A549 (cell line): ENCODE measurements at regions not wholly inside any gene's neighbourhood (a gene's known extent, or its start where the extent isn't known, plus 50 kb on each side); places are given as distances from the start of the nearest gene placed in this dataset.
"Not testable (repeated sequence)": the region's sequence is repeated elsewhere in the genome, so short reads cannot be mapped to it uniquely, and the experiment has no call there.

Experiments used
- ATAC-seq, 2 experiments: fragments of 200-7000 bp in 1 of 2; fragments of >200 bp in 1 of 2; cut with Nextera tagmentation in 1 of 2; cut with Tn5 transposase in 1 of 2; 3 replicates each; pipeline versions ENCODE4 v1.8.0 to v1.9.1; 2018 to 2020; ENCODE audit warnings: mild to moderate bottlenecking in 1 of 2, moderate library complexity in 1 of 2
- CTCF ChIA-PET: fragments of 300-600 bp; sonication (Branson Sonifier 250); formaldehyde crosslinking; extraction: SDS; loops from one replicate; lab custom pipeline; 2021; ENCODE audit warnings: antibody characterized with exemption, inconsistent platforms; lab: Yijun Ruan, JAX
- POLR2A ChIA-PET: fragments of 350-600 bp; formaldehyde crosslinking; extraction: SDS; loops from one replicate; lab custom pipeline; 2021; ENCODE audit warnings: antibody characterized with exemption, inconsistent platforms; lab: Yijun Ruan, JAX
- DNase-seq, 2 experiments: peaks; one replicate each; pipeline versions ENCODE4 v3.0.0 to v3.0.0-alpha.2; 2011 to 2016; ENCODE audit warnings: low read depth in 1 of 2, low spot score in 1 of 2
- FAIRE-seq: peaks from 2 replicates; lab custom pipeline; 2011; peaks lifted over from hg19 to GRCh38; lab: Jason Lieb, UNC
- H3K27ac ChIP-seq, 2 experiments: fragments of >200 bp; sonication (Bioruptor Twin); formaldehyde crosslinking; 3 replicates each; pipeline ENCODE4 v1.5.1; 2016 to 2017
- H3K4me1 ChIP-seq: fragments of >200 bp; sonication (Bioruptor Twin); formaldehyde crosslinking; 3 replicates; pipeline ENCODE4 v1.6.1; 2016
- H3K4me2 ChIP-seq: fragments of >200 bp; sonication (Bioruptor Twin); formaldehyde crosslinking; 3 replicates; pipeline ENCODE4 v1.6.1; 2016
- H3K4me3 ChIP-seq: fragments of >200 bp; sonication (Bioruptor Twin); formaldehyde crosslinking; 3 replicates; pipeline ENCODE4 v1.5.1; 2016
- H3K9me3 ChIP-seq: fragments of >200 bp; sonication (Bioruptor Twin); formaldehyde crosslinking; 3 replicates; pipeline ENCODE4 v1.6.1; 2016
- CHD2 ChIP-seq: fragments of 150-350 bp; IDR thresholded peaks from 2 replicates; pipeline ENCODE4 v1.6.1; 2014; ENCODE audit warnings: low read length; ENCODE audit not compliant: partially characterized antibody
- ELK1 ChIP-seq: fragments of 150-350 bp; IDR thresholded peaks from 2 replicates; pipeline ENCODE4 v1.6.1; 2014; ENCODE audit warnings: low read depth, mild to moderate bottlenecking, low read length
- FOSB ChIP-seq: fragments of 250-450 bp; sonication (Bioruptor Pico); IDR thresholded peaks from 2 replicates; pipeline ENCODE4 v1.5.0; 2020; ENCODE audit warnings: mild to moderate bottlenecking, moderate library complexity
- FOXS1 ChIP-seq: fragments of 250-450 bp; sonication (Bioruptor Pico); IDR thresholded peaks from 2 replicates; pipeline ENCODE4 v1.5.0; 2020; ENCODE audit warnings: mild to moderate bottlenecking, moderate library complexity
- GATA3 ChIP-seq: IDR thresholded peaks from 2 replicates; pipeline ENCODE4 v1.6.1; 2012; ENCODE audit warnings: borderline replicate concordance
- HOXB13 ChIP-seq: fragments of 250-450 bp; sonication (Bioruptor Pico); IDR thresholded peaks from 2 replicates; pipeline ENCODE4 v1.5.0; 2020; ENCODE audit warnings: low read depth, mild to moderate bottlenecking, moderate library complexity
- KDM5A ChIP-seq: fragments of 200-600 bp; sonication (generic); IDR thresholded peaks from 2 replicates; pipeline ENCODE4 v1.6.1; 2016; ENCODE audit warnings: antibody characterized with exemption, mild to moderate bottlenecking
- MYC ChIP-seq: IDR thresholded peaks from 2 replicates; pipeline ENCODE4 v1.6.1; 2012; ENCODE audit warnings: mild to moderate bottlenecking, inconsistent platforms, low read length, improper control_type of control experiment, borderline replicate concordance
- NFE2L2 ChIP-seq: fragments of 150-350 bp; conservative IDR thresholded peaks from 2 replicates; pipeline ENCODE4 v1.6.1; 2014; ENCODE audit warnings: low read length
- NR3C1 ChIP-seq: fragments of >200 bp; sonication (Bioruptor Twin); formaldehyde crosslinking; IDR thresholded peaks from 3 replicates; pipeline ENCODE4 v1.6.1; 2017
- PHF8 ChIP-seq: fragments of 200-600 bp; sonication (generic); IDR thresholded peaks from 2 replicates; pipeline ENCODE4 v1.6.1; 2016; ENCODE audit warnings: low read depth, mild to moderate bottlenecking, antibody characterized with exemption, moderate library complexity, borderline replicate concordance
- RAD21 ChIP-seq, 2 experiments: fragments of >200 bp in 1 of 2; sonication (Bioruptor Twin) in 1 of 2; formaldehyde crosslinking in 1 of 2; IDR thresholded peaks in 1 of 2; conservative IDR thresholded peaks in 1 of 2; 2 replicates in 1 of 2; 3 replicates in 1 of 2; pipeline ENCODE4 v1.6.1; 2012 to 2018; ENCODE audit warnings: inconsistent platforms in 1 of 2
- RARB ChIP-seq: fragments of 250-450 bp; sonication (Bioruptor Pico); IDR thresholded peaks from 2 replicates; pipeline ENCODE4 v1.8.0; 2021; ENCODE audit warnings: mild to moderate bottlenecking, moderate library complexity
- TFCP2L1 ChIP-seq: fragments of 250-450 bp; sonication (Bioruptor Pico); IDR thresholded peaks from 2 replicates; pipeline ENCODE4 v1.5.0; 2021; ENCODE audit warnings: mild to moderate bottlenecking
- USF2 ChIP-seq: fragments of 450-650 bp; IDR thresholded peaks from 2 replicates; pipeline ENCODE4 v1.6.1; 2014; ENCODE audit warnings: antibody characterized with exemption
- ZC3H11A ChIP-seq: fragments of 450-650 bp; IDR thresholded peaks from 2 replicates; pipeline ENCODE4 v1.6.1; 2014; ENCODE audit warnings: antibody characterized with exemption, mild to moderate bottlenecking
- WGBS: methylation state at CpG from one replicate; pipeline ENCODE4 v1.1.6; 2017; ENCODE audit errors: missing lambda C conversion rate; 5-methylcytosine and 5-hydroxymethylcytosine counted together
- TF ChIP-seq, protein P1 (sequence below): fragments of 200-600 bp; sonication (generic); IDR thresholded peaks from 2 replicates; pipeline ENCODE4 v1.6.1; 2016; ENCODE audit warnings: antibody characterized with exemption, mild to moderate bottlenecking, moderate library complexity
- TF ChIP-seq, protein P2 (sequence below): IDR thresholded peaks from 2 replicates; pipeline ENCODE4 v1.6.1; 2012
- TF ChIP-seq, protein P3 (sequence below): fragments of 250-450 bp; sonication (Bioruptor Pico); IDR thresholded peaks from 2 replicates; pipeline ENCODE4 v1.5.0; 2020; ENCODE audit warnings: low read depth, mild to moderate bottlenecking, moderate library complexity
- TF ChIP-seq, protein P4 (sequence below): fragments of >200 bp; sonication (Bioruptor Twin); formaldehyde crosslinking; IDR thresholded peaks from 2 replicates; pipeline ENCODE4 v1.6.1; 2016

DNA sequence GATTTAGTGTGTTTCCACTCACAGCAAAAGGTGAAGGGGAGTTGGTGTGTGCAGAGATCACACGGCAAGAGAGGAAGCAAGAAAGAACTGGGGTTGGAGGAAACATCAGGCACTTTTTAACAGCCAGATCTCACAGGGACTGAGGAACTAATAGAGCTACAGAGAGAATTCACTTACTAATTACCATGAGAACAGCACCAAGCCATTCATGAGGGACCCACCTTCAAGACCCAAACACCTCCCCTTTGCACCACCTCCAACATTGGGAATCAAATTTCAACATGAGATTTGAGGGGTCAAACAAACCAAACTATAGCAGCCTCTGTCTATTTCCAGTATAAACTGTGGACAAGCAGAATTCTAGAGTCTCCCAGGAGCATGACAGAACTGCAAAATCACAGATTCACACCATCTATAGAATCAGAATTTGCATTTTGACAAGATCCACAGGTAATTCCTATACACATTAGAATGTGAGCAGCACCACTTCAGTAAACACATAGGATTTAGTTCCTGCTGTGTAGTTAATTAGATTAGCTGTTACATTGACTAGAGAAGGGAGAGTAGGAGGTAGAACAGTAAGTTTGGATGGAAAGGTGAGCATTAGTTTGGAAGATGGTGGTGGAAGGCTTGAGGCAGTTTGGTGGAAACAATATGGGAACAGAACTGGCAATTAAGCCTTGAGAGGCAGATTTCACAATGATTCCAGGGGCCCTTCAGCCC lies 311.7 kb downstream of the NSUN3 start:
- Histone ChIP-seq H3K27ac (no peak overlapping the region), H3K9me3 (no peaks in the 10 kb centered on the region), H3K4me2 (no peak overlapping the region), H3K4me1 (no peaks in the 10 kb centered on the region), H3K4me3 (no peak overlapping the region)
- 26% methylated on average over 1 of the region's 1 CpG for WGBS
- TF ChIP-seq ELK1: no peak
- no peak for TF ChIP-seq PHF8
- TF ChIP-seq, protein P1, sequence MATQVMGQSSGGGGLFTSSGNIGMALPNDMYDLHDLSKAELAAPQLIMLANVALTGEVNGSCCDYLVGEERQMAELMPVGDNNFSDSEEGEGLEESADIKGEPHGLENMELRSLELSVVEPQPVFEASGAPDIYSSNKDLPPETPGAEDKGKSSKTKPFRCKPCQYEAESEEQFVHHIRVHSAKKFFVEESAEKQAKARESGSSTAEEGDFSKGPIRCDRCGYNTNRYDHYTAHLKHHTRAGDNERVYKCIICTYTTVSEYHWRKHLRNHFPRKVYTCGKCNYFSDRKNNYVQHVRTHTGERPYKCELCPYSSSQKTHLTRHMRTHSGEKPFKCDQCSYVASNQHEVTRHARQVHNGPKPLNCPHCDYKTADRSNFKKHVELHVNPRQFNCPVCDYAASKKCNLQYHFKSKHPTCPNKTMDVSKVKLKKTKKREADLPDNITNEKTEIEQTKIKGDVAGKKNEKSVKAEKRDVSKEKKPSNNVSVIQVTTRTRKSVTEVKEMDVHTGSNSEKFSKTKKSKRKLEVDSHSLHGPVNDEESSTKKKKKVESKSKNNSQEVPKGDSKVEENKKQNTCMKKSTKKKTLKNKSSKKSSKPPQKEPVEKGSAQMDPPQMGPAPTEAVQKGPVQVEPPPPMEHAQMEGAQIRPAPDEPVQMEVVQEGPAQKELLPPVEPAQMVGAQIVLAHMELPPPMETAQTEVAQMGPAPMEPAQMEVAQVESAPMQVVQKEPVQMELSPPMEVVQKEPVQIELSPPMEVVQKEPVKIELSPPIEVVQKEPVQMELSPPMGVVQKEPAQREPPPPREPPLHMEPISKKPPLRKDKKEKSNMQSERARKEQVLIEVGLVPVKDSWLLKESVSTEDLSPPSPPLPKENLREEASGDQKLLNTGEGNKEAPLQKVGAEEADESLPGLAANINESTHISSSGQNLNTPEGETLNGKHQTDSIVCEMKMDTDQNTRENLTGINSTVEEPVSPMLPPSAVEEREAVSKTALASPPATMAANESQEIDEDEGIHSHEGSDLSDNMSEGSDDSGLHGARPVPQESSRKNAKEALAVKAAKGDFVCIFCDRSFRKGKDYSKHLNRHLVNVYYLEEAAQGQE: no peak
- no peak for TF ChIP-seq RAD21 (conservative IDR thresholded peaks at IDR 0.05 in 1 of 2, IDR thresholded peaks at IDR 0.05 in 1 of 2)
- no peak for TF ChIP-seq NFE2L2
- no peak for TF ChIP-seq USF2
- TF ChIP-seq TFCP2L1 (CRISPR knock-in tag): no peak
- TF ChIP-seq FOSB: no peak
- TF ChIP-seq NR3C1: no peak
- CTCF ChIA-PET: interaction anchor here (1.4 kb wide), 1 partner anchor 14 kb away, joined by 3 read pairs; no protein-coding TSS in a partner anchor
- ATAC-seq: no peak
- DNase-seq: no peak
- POLR2A ChIA-PET: no interaction called here
- no peak for FAIRE-seq

- WGBS: 45% methylated on average over 3 of the region's 3 CpGs
- H3K4me2 ChIP-seq, CTCF ChIA-PET, ATAC-seq, H3K9me3 ChIP-seq, POLR2A ChIA-PET, H3K27ac ChIP-seq, H3K4me3 ChIP-seq, H3K4me1 ChIP-seq, DNase-seq: not testable (repeated sequence)
- peak; percentile 56 for FAIRE-seq
Measured at GRCh38 chr3:94377123-94377696, 314.3 kb downstream of the NSUN3 start.

DNA sequence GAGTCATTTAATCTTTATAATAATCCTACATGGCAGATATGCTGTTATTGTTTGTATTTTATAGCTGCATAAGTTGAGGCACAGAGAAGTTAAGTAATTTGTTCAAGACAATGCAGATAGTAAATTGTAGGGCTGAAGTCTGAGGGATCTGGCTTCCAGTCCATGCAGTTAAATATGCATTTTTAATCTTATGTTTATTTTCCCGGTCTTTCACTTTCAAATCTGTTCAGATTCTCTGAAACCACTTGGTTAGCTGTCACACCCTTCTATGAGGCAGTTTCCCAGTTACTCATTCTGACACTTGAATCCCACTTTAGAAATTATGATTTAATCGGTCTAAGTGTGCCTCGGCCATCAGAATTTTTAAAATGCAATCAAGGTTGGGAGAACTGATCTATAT lies 315.0 kb downstream of the NSUN3 start:
- H3K9me3 ChIP-seq, H3K27ac ChIP-seq, ATAC-seq, H3K4me2 ChIP-seq, H3K4me1 ChIP-seq, FAIRE-seq, DNase-seq, CTCF ChIA-PET, H3K4me3 ChIP-seq, POLR2A ChIA-PET: not testable (repeated sequence)
- 42% methylated on average over 3 of the region's 3 CpGs for WGBS

GRCh38 chr3:94378322-94378721 lies 315.5 kb downstream of the NSUN3 start:
- Histone ChIP-seq H3K27ac (no peak overlapping the region), H3K4me2 (no peak overlapping the region), H3K4me3 (no peak overlapping the region), H3K4me1 (no peaks in the 10 kb centered on the region), H3K9me3 (no peaks in the 10 kb centered on the region)
- CTCF ChIA-PET: no interaction called here
- POLR2A ChIA-PET: no interaction called here
- WGBS: 6% methylated on average over 1 of the region's 1 CpG
- FAIRE-seq: no peak
- ATAC-seq: no peak
- no peak for DNase-seq
- TF ChIP-seq, protein P2, sequence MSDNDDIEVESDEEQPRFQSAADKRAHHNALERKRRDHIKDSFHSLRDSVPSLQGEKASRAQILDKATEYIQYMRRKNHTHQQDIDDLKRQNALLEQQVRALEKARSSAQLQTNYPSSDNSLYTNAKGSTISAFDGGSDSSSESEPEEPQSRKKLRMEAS: no peak
- TF ChIP-seq HOXB13 (no peak), GATA3 (no peak), MYC (no peak), PHF8 (no peak), ZC3H11A (no peak), KDM5A (no peak), CHD2 (no peak), RARB (CRISPR knock-in tag) (no peak), USF2 (no peak), FOXS1 (CRISPR knock-in tag) (no peak), NR3C1 (no peak), TFCP2L1 (CRISPR knock-in tag) (no peak)
- TF ChIP-seq, protein P3, sequence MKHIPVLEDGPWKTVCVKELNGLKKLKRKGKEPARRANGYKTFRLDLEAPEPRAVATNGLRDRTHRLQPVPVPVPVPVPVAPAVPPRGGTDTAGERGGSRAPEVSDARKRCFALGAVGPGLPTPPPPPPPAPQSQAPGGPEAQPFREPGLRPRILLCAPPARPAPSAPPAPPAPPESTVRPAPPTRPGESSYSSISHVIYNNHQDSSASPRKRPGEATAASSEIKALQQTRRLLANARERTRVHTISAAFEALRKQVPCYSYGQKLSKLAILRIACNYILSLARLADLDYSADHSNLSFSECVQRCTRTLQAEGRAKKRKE (CRISPR knock-in tag): no peak
- TF ChIP-seq, protein P4, sequence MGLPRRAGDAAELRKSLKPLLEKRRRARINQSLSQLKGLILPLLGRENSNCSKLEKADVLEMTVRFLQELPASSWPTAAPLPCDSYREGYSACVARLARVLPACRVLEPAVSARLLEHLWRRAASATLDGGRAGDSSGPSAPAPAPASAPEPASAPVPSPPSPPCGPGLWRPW: no peak
